ENCODE measurements at regions not wholly inside any gene's neighbourhood (a gene's known extent, or its start where the extent isn't known, plus 50 kb on each side); places are given as distances from the start of the nearest gene placed in this dataset.

DNA sequence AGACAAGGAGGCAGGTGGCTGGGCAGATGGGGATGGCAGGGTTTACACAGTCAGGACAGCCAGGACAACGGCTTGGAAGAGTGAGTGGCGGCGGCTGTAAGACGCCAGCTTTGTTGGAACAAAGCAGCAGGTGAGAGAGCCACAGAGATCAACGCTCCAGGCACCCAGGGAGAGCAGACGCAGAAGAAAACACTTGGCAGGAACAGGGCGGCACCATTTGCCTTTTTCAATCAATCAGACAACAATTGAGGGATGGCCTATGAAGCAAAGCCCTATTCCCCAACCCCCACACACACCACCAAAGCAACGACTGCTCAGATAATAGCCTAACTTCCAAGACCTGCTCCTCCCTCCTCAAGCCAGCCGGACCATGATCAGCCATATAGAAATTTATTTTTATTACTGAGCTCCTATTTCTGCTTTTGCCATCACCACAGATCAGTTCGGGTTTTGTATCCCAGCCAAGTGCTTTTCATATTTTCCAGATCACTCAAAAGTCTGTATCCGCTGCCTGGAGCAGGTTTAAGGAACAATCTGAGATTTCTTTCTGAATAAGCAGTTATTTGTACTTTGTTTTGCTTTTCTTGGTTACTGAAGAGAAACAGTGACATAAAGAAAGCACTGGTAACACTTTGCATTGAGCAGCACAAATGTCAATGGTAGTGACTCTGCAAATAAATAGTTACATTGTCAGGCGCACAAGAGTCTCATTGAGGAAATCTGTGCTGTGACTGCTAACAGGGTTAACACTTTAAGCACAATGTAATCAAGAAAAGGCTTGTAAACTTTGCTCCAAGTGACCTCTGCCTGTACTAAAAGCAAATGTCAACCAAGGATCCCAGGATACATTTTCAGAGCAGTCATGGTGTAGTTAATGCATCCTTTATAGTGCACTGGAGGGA is 81.8 kb upstream of the RBPJ start:
- TF ChIP-seq, protein P1, sequence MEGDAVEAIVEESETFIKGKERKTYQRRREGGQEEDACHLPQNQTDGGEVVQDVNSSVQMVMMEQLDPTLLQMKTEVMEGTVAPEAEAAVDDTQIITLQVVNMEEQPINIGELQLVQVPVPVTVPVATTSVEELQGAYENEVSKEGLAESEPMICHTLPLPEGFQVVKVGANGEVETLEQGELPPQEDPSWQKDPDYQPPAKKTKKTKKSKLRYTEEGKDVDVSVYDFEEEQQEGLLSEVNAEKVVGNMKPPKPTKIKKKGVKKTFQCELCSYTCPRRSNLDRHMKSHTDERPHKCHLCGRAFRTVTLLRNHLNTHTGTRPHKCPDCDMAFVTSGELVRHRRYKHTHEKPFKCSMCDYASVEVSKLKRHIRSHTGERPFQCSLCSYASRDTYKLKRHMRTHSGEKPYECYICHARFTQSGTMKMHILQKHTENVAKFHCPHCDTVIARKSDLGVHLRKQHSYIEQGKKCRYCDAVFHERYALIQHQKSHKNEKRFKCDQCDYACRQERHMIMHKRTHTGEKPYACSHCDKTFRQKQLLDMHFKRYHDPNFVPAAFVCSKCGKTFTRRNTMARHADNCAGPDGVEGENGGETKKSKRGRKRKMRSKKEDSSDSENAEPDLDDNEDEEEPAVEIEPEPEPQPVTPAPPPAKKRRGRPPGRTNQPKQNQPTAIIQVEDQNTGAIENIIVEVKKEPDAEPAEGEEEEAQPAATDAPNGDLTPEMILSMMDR (IDR thresholded peaks at IDR 0.05): no peak
- TF ChIP-seq POLR2AphosphoS5 (IDR thresholded peaks at IDR 0.05; ENCODE audit: low read depth, low read length): no peak
- TF ChIP-seq, protein P2, sequence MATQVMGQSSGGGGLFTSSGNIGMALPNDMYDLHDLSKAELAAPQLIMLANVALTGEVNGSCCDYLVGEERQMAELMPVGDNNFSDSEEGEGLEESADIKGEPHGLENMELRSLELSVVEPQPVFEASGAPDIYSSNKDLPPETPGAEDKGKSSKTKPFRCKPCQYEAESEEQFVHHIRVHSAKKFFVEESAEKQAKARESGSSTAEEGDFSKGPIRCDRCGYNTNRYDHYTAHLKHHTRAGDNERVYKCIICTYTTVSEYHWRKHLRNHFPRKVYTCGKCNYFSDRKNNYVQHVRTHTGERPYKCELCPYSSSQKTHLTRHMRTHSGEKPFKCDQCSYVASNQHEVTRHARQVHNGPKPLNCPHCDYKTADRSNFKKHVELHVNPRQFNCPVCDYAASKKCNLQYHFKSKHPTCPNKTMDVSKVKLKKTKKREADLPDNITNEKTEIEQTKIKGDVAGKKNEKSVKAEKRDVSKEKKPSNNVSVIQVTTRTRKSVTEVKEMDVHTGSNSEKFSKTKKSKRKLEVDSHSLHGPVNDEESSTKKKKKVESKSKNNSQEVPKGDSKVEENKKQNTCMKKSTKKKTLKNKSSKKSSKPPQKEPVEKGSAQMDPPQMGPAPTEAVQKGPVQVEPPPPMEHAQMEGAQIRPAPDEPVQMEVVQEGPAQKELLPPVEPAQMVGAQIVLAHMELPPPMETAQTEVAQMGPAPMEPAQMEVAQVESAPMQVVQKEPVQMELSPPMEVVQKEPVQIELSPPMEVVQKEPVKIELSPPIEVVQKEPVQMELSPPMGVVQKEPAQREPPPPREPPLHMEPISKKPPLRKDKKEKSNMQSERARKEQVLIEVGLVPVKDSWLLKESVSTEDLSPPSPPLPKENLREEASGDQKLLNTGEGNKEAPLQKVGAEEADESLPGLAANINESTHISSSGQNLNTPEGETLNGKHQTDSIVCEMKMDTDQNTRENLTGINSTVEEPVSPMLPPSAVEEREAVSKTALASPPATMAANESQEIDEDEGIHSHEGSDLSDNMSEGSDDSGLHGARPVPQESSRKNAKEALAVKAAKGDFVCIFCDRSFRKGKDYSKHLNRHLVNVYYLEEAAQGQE (IDR thresholded peaks at IDR 0.05; ENCODE audit: insufficient read depth in 1 of 2, low read depth in 2 of 2, low read length in 1 of 2): no peak

Measured in Panc1 (cell line).